Uterus (tissue), 2 donors: ENCODE measurements at regions not wholly inside any gene's neighbourhood (a gene's known extent, or its start where the extent isn't known, plus 50 kb on each side); places are given as distances from the start of the nearest gene placed in this dataset.

ENCODE experiments used
- CTCF ChIP-seq, 4 experiments: fragments of 200-600 bp in 2 of 4; fragments of 450-650 bp in 2 of 4; sonication (generic) in 2 of 4; IDR thresholded peaks; one replicate each; pipeline ENCODE4 v1.5.1; 2016 to 2019; ENCODE audit warnings: antibody characterized with exemption in 4 of 4, mild to moderate bottlenecking in 2 of 4, moderate library complexity in 1 of 4
- POLR2A ChIP-seq, 2 donors: fragments of 450-650 bp; IDR thresholded peaks; one replicate each; pipeline ENCODE4 v1.6.1; 2016; ENCODE audit warnings: antibody characterized with exemption in 2 of 2, mild to moderate bottlenecking in 1 of 2, moderate library complexity in 1 of 2

GRCh38 chr7:32661929-32662328, 166.6 kb downstream of the AVL9 start:
- TF ChIP-seq POLR2A (IDR thresholded peaks at IDR 0.05) (no peak), CTCF (IDR thresholded peaks at IDR 0.05) (no peak)
